ENCODE measurements at regions not wholly inside any gene's neighbourhood (a gene's known extent, or its start where the extent isn't known, plus 50 kb on each side); places are given as distances from the start of the nearest gene placed in this dataset.

- peaks cover 7% of the 10 kb centered on the region for H3K4me1 ChIP-seq (ENCODE audit: insufficient read depth)
- H3K27ac ChIP-seq, result no peak overlapping the region
- H3K36me3 ChIP-seq (replicated peaks; ENCODE audit: insufficient read depth, low read depth), result no peaks in the 10 kb centered on the region
- no peaks in the 10 kb centered on the region for H3K27me3 ChIP-seq
- no peak overlapping the region for H3K4me2 ChIP-seq
- H4K20me1 ChIP-seq (ENCODE audit: insufficient read depth, poor library complexity, severe bottlenecking), result no peaks in the 10 kb centered on the region
- TF ChIP-seq, protein P1, sequence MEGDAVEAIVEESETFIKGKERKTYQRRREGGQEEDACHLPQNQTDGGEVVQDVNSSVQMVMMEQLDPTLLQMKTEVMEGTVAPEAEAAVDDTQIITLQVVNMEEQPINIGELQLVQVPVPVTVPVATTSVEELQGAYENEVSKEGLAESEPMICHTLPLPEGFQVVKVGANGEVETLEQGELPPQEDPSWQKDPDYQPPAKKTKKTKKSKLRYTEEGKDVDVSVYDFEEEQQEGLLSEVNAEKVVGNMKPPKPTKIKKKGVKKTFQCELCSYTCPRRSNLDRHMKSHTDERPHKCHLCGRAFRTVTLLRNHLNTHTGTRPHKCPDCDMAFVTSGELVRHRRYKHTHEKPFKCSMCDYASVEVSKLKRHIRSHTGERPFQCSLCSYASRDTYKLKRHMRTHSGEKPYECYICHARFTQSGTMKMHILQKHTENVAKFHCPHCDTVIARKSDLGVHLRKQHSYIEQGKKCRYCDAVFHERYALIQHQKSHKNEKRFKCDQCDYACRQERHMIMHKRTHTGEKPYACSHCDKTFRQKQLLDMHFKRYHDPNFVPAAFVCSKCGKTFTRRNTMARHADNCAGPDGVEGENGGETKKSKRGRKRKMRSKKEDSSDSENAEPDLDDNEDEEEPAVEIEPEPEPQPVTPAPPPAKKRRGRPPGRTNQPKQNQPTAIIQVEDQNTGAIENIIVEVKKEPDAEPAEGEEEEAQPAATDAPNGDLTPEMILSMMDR (IDR thresholded peaks at IDR 0.05; ENCODE audit: poor library complexity), result no peak
- TF ChIP-seq EZH2phosphoT487 (IDR thresholded peaks at IDR 0.05; ENCODE audit: low read depth, severe bottlenecking, unreplicated experiment) (no peak), EZH2 (IDR thresholded peaks at IDR 0.05; ENCODE audit: borderline replicate concordance) (no peak)
- H3K9me2 ChIP-seq (replicated peaks; ENCODE audit: insufficient read depth), result no peaks in the 10 kb centered on the region
- H3K4me3 ChIP-seq, result no peak overlapping the region
- WGBS (ENCODE audit: low lambda C conversion rate, missing lambda C conversion rate), result 90% methylated on average over 5 of the region's 5 CpGs
- no peak for DNase-seq (ENCODE audit: low spot score)
- H3K9me3 ChIP-seq (ENCODE audit: low read depth), result no peaks in the 10 kb centered on the region
- H3K79me2 ChIP-seq, result no peaks in the 10 kb centered on the region
- no peak overlapping the region for H2AFZ ChIP-seq
Measured at GRCh38 chr15:93985925-93986324, 245.4 kb upstream of the MCTP2 start.

DNA sequence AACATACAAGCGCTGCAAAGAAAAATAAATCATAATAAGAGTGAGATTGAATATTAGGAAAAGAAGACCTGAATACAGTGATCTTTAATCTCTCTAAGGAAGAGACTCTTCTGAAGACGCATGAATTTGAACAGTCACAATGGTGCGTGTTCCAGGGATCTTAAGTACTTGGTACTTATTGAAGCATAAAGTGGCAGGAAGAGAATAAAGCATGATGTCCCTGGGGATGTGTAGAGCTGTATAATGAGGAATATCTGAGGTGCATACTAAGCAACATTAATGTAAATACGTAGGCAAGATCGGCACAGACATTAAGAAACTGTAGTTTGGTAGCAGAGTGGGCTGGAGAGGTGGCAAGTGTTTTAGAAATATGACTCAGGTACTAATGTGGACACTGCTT lies 246.2 kb upstream of the MCTP2 start:
- 87% methylated on average over 5 of the region's 5 CpGs for WGBS (ENCODE audit: low lambda C conversion rate, missing lambda C conversion rate)
- H3K4me3 ChIP-seq, result no peak overlapping the region
- no peaks in the 10 kb centered on the region for H3K27me3 ChIP-seq
- no peaks in the 10 kb centered on the region for H3K9me3 ChIP-seq (ENCODE audit: low read depth)
- no peak for DNase-seq (ENCODE audit: low spot score)
- H2AFZ ChIP-seq, result no peak overlapping the region
- no peaks in the 10 kb centered on the region for H3K79me2 ChIP-seq
- H3K9me2 ChIP-seq (replicated peaks; ENCODE audit: insufficient read depth), result no peaks in the 10 kb centered on the region
- no peaks in the 10 kb centered on the region for H4K20me1 ChIP-seq (ENCODE audit: insufficient read depth, poor library complexity, severe bottlenecking)
- peaks cover 7% of the 10 kb centered on the region for H3K4me1 ChIP-seq (ENCODE audit: insufficient read depth)
- TF ChIP-seq EZH2 (IDR thresholded peaks at IDR 0.05; ENCODE audit: borderline replicate concordance) (no peak), EZH2phosphoT487 (IDR thresholded peaks at IDR 0.05; ENCODE audit: low read depth, severe bottlenecking, unreplicated experiment) (no peak)
- TF ChIP-seq, protein P1 (IDR thresholded peaks at IDR 0.05; ENCODE audit: poor library complexity), result no peak
- H3K27ac ChIP-seq, result no peak overlapping the region
- no peak overlapping the region for H3K4me2 ChIP-seq
- H3K36me3 ChIP-seq (replicated peaks; ENCODE audit: insufficient read depth, low read depth), result no peaks in the 10 kb centered on the region

DNA sequence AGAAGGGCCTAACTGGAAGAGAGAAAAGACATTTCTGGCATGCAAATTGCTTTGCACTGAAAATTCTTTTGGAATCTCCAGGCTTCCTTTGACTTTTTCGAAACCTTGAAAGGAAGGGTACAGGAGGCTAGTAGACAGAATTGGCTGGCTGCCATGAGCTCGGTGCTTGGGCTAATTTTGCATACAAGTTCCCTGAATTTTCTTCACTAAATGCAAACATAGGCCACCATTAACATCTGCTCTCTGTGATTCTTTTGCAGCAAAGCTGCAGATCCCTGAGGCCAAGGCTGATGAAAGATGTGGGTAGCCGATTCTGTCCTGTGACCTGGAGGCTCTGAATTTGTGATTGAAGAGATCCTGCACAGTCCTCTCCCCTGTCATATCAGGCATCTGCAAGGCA lies 247.8 kb upstream of the MCTP2 start:
- Histone ChIP-seq H3K4me1 (ENCODE audit: insufficient read depth) (peaks cover 7% of the 10 kb centered on the region), H3K9me3 (ENCODE audit: low read depth) (no peaks in the 10 kb centered on the region), H4K20me1 (ENCODE audit: insufficient read depth, poor library complexity, severe bottlenecking) (no peaks in the 10 kb centered on the region), H3K4me3 (no peak overlapping the region), H3K27ac (no peak overlapping the region), H3K4me2 (no peak overlapping the region), H3K27me3 (no peaks in the 10 kb centered on the region), H2AFZ (no peak overlapping the region), H3K9me2 (replicated peaks; ENCODE audit: insufficient read depth) (no peaks in the 10 kb centered on the region), H3K79me2 (no peaks in the 10 kb centered on the region), H3K36me3 (replicated peaks; ENCODE audit: insufficient read depth, low read depth) (no peaks in the 10 kb centered on the region)
- no peak for TF ChIP-seq EZH2phosphoT487 (IDR thresholded peaks at IDR 0.05; ENCODE audit: low read depth, severe bottlenecking, unreplicated experiment)
- TF ChIP-seq, protein P1 (IDR thresholded peaks at IDR 0.05; ENCODE audit: poor library complexity), result no peak
- no peak for TF ChIP-seq EZH2 (IDR thresholded peaks at IDR 0.05; ENCODE audit: borderline replicate concordance)
- WGBS (ENCODE audit: low lambda C conversion rate, missing lambda C conversion rate), result 71% methylated on average over 3 of the region's 3 CpGs
- DNase-seq (ENCODE audit: low spot score), result no peak

- no peaks in the 10 kb centered on the region for H3K9me2 ChIP-seq (replicated peaks; ENCODE audit: insufficient read depth)
- H3K4me3 ChIP-seq, result no peak overlapping the region
- H3K79me2 ChIP-seq, result no peaks in the 10 kb centered on the region
- H3K36me3 ChIP-seq (replicated peaks; ENCODE audit: insufficient read depth, low read depth), result no peaks in the 10 kb centered on the region
- 57% methylated on average over 6 of the region's 6 CpGs for WGBS (ENCODE audit: low lambda C conversion rate, missing lambda C conversion rate)
- H3K27ac ChIP-seq, result no peak overlapping the region
- H4K20me1 ChIP-seq (ENCODE audit: insufficient read depth, poor library complexity, severe bottlenecking), result no peaks in the 10 kb centered on the region
- no peak for DNase-seq (ENCODE audit: low spot score)
- no peaks in the 10 kb centered on the region for H3K27me3 ChIP-seq
- TF ChIP-seq EZH2phosphoT487 (IDR thresholded peaks at IDR 0.05; ENCODE audit: low read depth, severe bottlenecking, unreplicated experiment) (no peak), EZH2 (IDR thresholded peaks at IDR 0.05; ENCODE audit: borderline replicate concordance) (no peak)
- TF ChIP-seq, protein P1 (IDR thresholded peaks at IDR 0.05; ENCODE audit: poor library complexity), result no peak
- H3K4me1 ChIP-seq (ENCODE audit: insufficient read depth), result peaks cover 7% of the 10 kb centered on the region
- no peaks in the 10 kb centered on the region for H3K9me3 ChIP-seq (ENCODE audit: low read depth)
- no peak overlapping the region for H2AFZ ChIP-seq
- no peak overlapping the region for H3K4me2 ChIP-seq
Measured at GRCh38 chr15:93982226-93982727, 249.1 kb upstream of the MCTP2 start.

Measured in hepatocyte (in vitro differentiated cells).